ENCODE measurements at regions not wholly inside any gene's neighbourhood (a gene's known extent, or its start where the extent isn't known, plus 50 kb on each side); places are given as distances from the start of the nearest gene placed in this dataset.

DNA sequence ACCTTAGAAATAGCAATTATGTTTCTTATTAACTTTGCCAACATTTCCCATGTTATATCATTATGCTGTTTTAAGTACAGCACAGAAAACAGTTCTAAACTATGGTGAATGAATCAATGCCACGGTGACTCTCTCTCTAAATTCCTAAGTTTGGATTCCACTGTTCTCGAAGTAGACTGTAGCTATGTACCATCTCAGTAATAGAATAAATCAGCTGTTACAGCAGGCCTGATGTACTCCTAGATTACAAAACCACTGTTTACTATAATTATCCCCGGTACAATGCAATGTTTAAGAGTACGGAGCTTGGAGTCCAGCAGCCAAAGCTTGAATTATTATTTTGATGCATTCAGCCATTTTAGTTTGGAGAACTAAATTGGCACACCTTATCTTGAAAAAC, 476.3 kb upstream of the SLITRK1 start:
- Histone ChIP-seq H3K9me3 (ENCODE audit: control insufficient read depth in 4 of 4, insufficient read depth in 3 of 4, low read length in 3 of 4) (no peaks in the 10 kb centered on the region), H3K27me3 (ENCODE audit: control insufficient read depth in 3 of 3, insufficient read depth in 3 of 3, low read length in 2 of 3) (no peaks in the 10 kb centered on the region), H3K4me3 (no peak overlapping the region), H3K4me1 (ENCODE audit: control insufficient read depth in 5 of 5, insufficient read depth in 5 of 5, low read length in 5 of 5) (no peaks in the 10 kb centered on the region), H3K36me3 (ENCODE audit: control insufficient read depth in 4 of 4, insufficient read depth in 4 of 4, low read length in 4 of 4) (no peaks in the 10 kb centered on the region), H3K9ac (ENCODE audit: insufficient read depth in 1 of 2, low read length in 2 of 2) (no peak overlapping the region), H3K27ac (ENCODE audit: low read depth in 1 of 2, low read length in 1 of 2) (no peak overlapping the region)
- ATAC-seq (ENCODE audit: insufficient read depth, low FRiP score): no peak
- WGBS, 2 donors: 87 to 90% methylated on average over 4 of the region's 4 CpGs
- DNase-seq: no peak
- TF ChIP-seq, protein P1, sequence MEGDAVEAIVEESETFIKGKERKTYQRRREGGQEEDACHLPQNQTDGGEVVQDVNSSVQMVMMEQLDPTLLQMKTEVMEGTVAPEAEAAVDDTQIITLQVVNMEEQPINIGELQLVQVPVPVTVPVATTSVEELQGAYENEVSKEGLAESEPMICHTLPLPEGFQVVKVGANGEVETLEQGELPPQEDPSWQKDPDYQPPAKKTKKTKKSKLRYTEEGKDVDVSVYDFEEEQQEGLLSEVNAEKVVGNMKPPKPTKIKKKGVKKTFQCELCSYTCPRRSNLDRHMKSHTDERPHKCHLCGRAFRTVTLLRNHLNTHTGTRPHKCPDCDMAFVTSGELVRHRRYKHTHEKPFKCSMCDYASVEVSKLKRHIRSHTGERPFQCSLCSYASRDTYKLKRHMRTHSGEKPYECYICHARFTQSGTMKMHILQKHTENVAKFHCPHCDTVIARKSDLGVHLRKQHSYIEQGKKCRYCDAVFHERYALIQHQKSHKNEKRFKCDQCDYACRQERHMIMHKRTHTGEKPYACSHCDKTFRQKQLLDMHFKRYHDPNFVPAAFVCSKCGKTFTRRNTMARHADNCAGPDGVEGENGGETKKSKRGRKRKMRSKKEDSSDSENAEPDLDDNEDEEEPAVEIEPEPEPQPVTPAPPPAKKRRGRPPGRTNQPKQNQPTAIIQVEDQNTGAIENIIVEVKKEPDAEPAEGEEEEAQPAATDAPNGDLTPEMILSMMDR (IDR thresholded peaks at IDR 0.05; ENCODE audit: control extremely low read depth, extremely low read depth): no peak

DNA sequence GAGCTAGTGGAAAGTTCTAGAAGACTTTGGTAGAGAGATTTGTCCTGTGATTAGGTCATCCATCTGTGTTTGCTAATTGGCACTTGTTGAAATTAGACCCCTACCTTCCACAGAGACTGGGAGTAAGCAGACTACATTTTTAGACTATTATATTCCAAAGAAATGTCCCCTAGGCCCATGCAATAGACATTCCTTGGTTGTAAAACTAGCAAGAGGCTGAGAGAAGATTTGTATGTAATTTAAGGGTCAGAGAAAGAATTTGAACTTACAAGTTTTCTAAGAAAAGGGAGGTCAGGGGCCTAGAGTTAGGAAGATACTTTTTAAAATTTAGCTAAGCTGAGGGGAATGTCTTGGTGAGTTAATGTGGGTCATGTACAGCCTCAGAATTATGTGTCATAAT, 470.7 kb upstream of the SLITRK1 start:
- Histone ChIP-seq H3K9ac (ENCODE audit: insufficient read depth in 1 of 2, low read length in 2 of 2) (no peak overlapping the region), H3K4me3 (no peak overlapping the region), H3K27ac (ENCODE audit: low read depth in 1 of 2, low read length in 1 of 2) (no peak overlapping the region), H3K36me3 (ENCODE audit: control insufficient read depth in 4 of 4, insufficient read depth in 4 of 4, low read length in 4 of 4) (no peaks in the 10 kb centered on the region), H3K27me3 (ENCODE audit: control insufficient read depth in 3 of 3, insufficient read depth in 3 of 3, low read length in 2 of 3) (no peaks in the 10 kb centered on the region), H3K9me3 (ENCODE audit: control insufficient read depth in 4 of 4, insufficient read depth in 3 of 4, low read length in 3 of 4) (peaks cover 0 to 4% (median 0%) of the 10 kb centered on the region in 4 donors), H3K4me1 (ENCODE audit: control insufficient read depth in 5 of 5, insufficient read depth in 5 of 5, low read length in 5 of 5) (no peaks in the 10 kb centered on the region)
- ATAC-seq (ENCODE audit: insufficient read depth, low FRiP score) (no peak), DNase-seq (no peak)
- TF ChIP-seq, protein P1 (IDR thresholded peaks at IDR 0.05; ENCODE audit: control extremely low read depth, extremely low read depth): no peak

- DNase-seq: no peak
- ATAC-seq (ENCODE audit: insufficient read depth, low FRiP score): no peak
- Histone ChIP-seq H3K9me3 (ENCODE audit: control insufficient read depth in 4 of 4, insufficient read depth in 3 of 4, low read length in 3 of 4) (no peaks in the 10 kb centered on the region), H3K4me3 (no peak overlapping the region), H3K36me3 (ENCODE audit: control insufficient read depth in 4 of 4, insufficient read depth in 4 of 4, low read length in 4 of 4) (no peaks in the 10 kb centered on the region), H3K4me1 (ENCODE audit: control insufficient read depth in 5 of 5, insufficient read depth in 5 of 5, low read length in 5 of 5) (no peaks in the 10 kb centered on the region), H3K27me3 (ENCODE audit: control insufficient read depth in 3 of 3, insufficient read depth in 3 of 3, low read length in 2 of 3) (no peaks in the 10 kb centered on the region), H3K27ac (ENCODE audit: low read depth in 1 of 2, low read length in 1 of 2) (no peak overlapping the region), H3K9ac (ENCODE audit: insufficient read depth in 1 of 2, low read length in 2 of 2) (no peak overlapping the region)
- TF ChIP-seq, protein P1 (IDR thresholded peaks at IDR 0.05; ENCODE audit: control extremely low read depth, extremely low read depth): no peak
These were observed 457.2 kb upstream of the SLITRK1 start for GRCh38 chr13:84339456-84339855.

DNA sequence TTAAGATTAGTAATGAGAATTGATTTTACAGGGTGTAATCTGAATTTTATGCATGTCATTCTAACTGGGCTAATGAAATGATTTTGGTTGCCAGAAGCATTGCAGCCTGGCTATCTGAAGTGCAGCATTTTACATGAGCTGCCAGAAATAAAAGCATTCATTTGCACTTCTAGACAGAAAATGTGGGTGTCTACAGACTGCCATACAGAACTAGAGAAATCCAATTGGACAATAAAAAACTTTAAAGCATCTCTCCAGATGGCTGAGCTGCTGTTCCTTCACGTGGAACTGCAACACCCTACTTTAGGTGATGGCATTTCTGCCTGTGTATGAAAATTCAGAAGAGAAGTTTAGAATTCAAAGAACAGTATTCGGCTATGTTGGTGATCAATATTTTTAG, 450.1 kb upstream of the SLITRK1 start:
- Histone ChIP-seq H3K9ac (ENCODE audit: insufficient read depth in 1 of 2, low read length in 2 of 2) (no peak overlapping the region), H3K27me3 (ENCODE audit: control insufficient read depth in 3 of 3, insufficient read depth in 3 of 3, low read length in 2 of 3) (no peaks in the 10 kb centered on the region), H3K4me1 (ENCODE audit: control insufficient read depth in 5 of 5, insufficient read depth in 5 of 5, low read length in 5 of 5) (no peaks in the 10 kb centered on the region), H3K4me3 (no peak overlapping the region), H3K36me3 (ENCODE audit: control insufficient read depth in 4 of 4, insufficient read depth in 4 of 4, low read length in 4 of 4) (no peaks in the 10 kb centered on the region), H3K27ac (ENCODE audit: low read depth in 1 of 2, low read length in 1 of 2) (no peak overlapping the region), H3K9me3 (ENCODE audit: control insufficient read depth in 4 of 4, insufficient read depth in 3 of 4, low read length in 3 of 4) (no peaks in the 10 kb centered on the region)
- WGBS, 2 donors: 76 to 79% methylated on average over 2 of the region's 2 CpGs
- TF ChIP-seq, protein P1 (IDR thresholded peaks at IDR 0.05; ENCODE audit: control extremely low read depth, extremely low read depth): no peak
- no peak for DNase-seq
- no peak for ATAC-seq (ENCODE audit: insufficient read depth, low FRiP score)

Data from lung (tissue), 11 donors.